Colon (tissue), 2 donors: ENCODE measurements at regions not wholly inside any gene's neighbourhood (a gene's known extent, or its start where the extent isn't known, plus 50 kb on each side); places are given as distances from the start of the nearest gene placed in this dataset.
"Not testable (repeated sequence)": the region's sequence is repeated elsewhere in the genome, so short reads cannot be mapped to it uniquely, and the experiment has no call there.

Experiments
- FAIRE-seq: peaks from 2 replicates; lab custom pipeline; 2012; peaks lifted over from hg19 to GRCh38; lab: Jason Lieb, UNC
- donor health status: control.
- donor health status: control.

DNA sequence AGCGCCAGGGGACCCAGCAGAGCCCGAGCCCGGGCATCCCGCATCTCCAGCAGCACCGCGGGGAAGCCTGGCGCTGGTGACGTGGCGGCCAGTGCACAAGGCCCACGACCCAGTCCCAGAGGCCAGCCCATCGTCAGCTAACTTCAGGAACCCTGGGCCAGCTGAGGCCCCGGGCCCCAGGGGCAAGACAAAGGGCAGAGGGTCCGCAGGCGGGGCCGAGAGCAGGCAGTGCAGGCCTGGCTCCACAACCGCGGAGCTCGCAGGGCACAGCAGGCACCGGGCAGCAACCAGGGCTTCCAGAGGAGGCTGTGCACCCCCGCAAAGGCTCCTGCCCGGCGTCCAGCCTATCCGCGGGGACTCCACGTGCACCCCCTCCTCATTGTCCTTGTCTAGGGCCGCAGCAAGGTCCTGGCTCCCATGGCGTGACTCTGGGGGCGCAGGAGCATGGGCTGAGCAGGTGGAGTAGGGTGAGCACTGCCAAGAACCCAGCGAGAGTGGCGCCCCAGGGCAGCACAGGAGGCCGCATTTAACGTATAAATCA lies 352.5 kb downstream of the KCNJ18 start:
- FAIRE-seq: not testable (repeated sequence)

DNA sequence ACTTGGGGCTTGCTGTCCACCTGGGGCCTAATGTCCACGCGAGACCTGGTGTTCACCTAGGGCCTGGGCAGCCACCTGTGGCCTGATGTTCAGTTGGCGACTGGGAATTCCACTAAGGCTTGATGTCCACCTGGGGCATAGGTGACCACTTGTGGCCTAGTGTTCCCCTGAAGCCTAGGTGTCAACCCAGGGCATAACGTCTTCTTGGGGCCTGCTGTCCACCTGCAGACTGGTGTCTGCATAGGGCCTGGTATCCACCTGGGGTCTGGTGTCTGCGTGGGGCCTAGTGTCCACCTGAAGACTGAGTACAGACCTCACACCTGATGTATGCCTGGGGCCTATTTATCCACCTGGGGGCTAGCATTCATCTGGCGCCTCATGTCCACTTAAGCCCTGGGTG lies 355.2 kb downstream of the KCNJ18 start:
- not testable (repeated sequence) for FAIRE-seq

DNA sequence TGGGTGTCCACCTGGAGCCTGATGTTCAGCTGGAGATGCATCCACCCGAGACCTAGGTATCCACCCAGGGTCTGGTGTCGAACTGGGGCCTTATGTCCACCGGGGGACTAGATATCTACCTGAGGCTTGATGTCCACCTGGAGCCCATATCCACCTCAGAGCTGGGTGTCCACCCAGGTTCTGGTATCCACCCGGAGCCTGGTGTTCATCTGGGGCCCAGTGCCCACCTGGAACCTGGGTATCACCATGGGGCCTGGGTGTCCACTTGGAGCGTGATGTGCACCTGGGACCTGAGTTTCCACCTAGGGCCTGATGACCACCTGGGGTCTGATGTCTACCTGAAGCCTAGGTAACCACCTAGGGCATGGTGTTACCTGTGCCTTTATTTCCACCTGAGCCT lies 355.9 kb downstream of the KCNJ18 start:
- not testable (repeated sequence) for FAIRE-seq

DNA sequence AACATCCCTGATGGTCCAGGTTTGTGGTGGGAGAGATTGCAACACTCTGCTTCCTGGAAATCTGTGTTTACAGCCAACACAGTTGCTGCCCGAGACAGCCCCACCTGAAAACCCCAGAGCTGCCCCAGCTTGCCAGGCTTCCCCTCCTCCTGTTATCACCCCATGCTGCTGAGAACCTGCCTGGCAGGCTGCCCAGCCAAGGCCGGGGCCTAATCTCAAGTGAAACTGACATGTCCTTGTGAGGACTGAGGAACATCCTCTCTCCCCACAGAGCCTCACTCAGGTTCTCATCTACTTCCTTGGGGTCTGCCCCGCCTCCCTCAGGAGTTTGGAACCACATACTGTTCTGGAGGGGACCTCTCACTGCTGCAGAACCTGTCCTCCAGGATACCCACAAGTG lies 358.4 kb downstream of the KCNJ18 start:
- not testable (repeated sequence) for FAIRE-seq

GRCh38 chr17:22052715-22053114 lies 360.4 kb downstream of the KCNJ18 start:
- FAIRE-seq: not testable (repeated sequence)

DNA sequence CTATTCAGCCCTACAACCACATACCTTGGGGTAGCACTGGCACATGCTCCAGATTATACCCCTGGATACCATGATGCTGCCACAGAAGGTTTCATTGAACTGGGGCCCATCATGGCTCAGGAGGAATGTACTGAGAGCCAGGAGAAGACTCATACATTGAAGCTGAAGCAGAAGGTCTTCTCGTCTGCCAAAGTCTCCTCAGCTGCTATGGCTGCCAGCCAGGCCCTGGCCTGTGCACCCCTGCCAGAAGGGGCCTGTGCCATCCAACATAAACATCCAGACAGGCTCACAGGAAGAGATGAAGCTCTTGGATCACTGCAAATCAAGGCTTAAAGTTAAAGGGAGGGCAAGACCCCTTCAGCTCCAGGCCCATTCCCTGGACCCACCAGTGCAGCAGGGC lies 364.2 kb downstream of the KCNJ18 start:
- FAIRE-seq: not testable (repeated sequence)

DNA sequence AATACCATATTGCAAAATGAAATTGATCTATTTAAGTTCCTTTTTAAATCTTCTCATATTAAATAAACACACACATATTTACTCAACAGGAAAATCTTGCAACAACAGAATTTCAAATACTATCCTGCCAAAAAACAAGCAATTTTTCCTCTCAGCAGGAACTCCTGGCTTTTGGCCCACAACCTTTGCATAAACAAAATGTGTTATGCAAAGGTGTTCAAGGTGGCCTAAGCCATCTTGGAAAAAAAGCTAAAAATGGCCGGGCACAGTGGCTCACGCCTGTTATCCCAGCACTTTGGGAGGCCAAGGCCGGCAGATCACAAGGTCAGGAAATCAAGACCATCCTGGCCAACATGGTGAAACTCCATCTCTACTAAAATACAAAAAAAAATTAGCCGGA lies 383.6 kb downstream of the KCNJ18 start:
- FAIRE-seq: not testable (repeated sequence)

GRCh38 chr17:22088589-22088988 lies 396.3 kb downstream of the KCNJ18 start:
- not testable (repeated sequence) for FAIRE-seq

DNA sequence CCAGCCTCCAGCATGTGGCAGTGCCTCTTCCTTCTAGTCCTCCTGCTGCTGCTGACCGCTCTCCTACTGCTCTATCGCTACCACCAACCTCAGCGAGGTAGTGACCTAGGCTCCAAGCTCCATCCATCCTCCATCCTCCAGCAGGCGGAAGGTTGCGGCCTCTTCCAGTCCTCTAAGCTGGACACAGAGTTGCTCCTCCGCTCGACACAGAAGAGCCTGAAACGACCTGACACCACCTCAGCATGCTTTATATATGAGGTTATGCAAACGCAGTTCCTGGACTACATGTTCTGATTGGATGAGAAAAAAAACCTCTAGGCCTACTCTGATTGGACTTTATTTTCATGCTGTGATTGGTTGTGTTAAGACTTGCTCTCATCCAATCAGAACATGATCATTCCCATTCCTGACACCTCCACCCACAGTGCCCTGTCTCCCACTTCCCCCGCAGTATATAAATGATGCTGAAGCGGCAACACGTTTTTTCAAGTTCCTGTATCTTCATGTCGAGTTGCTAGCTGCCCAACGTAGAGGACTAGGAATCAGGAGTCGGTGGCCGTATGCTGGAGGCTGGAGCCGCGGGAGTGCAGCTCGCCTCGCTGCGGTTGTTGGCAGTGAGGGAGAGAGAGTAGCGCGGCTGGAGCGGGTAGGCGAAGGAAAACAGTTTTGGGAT lies 398.1 kb downstream of the KCNJ18 start:
- no peak for FAIRE-seq

- FAIRE-seq: not testable (repeated sequence)
Measured at GRCh38 chr17:22091041-22091679, 398.8 kb downstream of the KCNJ18 start.

DNA sequence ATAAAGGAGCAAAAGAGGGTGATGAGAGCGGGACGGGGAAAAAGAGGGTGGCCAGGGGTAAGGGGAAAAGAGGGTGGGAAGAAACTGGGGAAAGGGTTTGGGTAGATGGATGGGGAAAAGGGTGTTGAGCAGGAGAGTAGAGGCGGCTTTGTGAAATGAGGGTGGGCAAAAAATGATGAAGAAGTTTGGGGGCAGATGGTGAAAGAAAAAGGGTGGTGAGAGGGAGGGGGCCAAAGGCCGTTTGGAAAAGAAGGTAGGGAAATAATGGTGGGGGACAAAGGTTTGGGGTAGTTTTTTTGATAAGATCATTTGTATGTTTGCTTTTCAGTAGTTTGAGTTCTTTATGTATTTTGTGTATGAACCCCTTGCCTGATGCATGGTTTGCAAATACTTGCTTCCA lies 399.5 kb downstream of the KCNJ18 start:
- FAIRE-seq: not testable (repeated sequence)

DNA sequence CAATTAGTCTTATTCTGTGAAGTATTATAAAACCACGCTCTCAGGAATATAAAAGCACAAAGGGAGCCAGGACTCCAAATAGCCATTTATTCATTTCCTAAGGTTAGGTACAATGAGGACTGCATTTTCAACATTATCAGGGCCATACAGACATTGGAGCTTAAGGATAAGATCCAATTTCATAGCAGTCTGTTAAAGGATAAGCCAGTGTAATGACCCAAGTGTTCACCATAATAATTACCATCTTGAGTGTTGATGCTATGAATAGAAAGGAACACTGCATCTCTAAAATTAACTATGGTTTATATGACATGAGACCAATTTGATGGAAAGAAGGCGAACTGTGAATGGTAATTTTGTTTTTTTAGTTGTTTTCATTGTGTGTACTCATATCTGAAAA lies 403.1 kb downstream of the KCNJ18 start:
- FAIRE-seq: not testable (repeated sequence)

- not testable (repeated sequence) for FAIRE-seq
Measured at GRCh38 chr17:22099633-22100032, 407.3 kb downstream of the KCNJ18 start.

- FAIRE-seq: no peak
Measured at GRCh38 chr17:22102177-22102576, 409.9 kb downstream of the KCNJ18 start.

- not testable (repeated sequence) for FAIRE-seq
Measured at GRCh38 chr17:22116720-22117119, 424.4 kb downstream of the KCNJ18 start.

- not testable (repeated sequence) for FAIRE-seq
Measured at GRCh38 chr17:22117401-22117800, 425.1 kb downstream of the KCNJ18 start.

- not testable (repeated sequence) for FAIRE-seq
Measured at GRCh38 chr17:22119016-22119415, 426.7 kb downstream of the KCNJ18 start.

- FAIRE-seq: not testable (repeated sequence)
Measured at GRCh38 chr17:22119751-22120150, 427.4 kb downstream of the KCNJ18 start.

DNA sequence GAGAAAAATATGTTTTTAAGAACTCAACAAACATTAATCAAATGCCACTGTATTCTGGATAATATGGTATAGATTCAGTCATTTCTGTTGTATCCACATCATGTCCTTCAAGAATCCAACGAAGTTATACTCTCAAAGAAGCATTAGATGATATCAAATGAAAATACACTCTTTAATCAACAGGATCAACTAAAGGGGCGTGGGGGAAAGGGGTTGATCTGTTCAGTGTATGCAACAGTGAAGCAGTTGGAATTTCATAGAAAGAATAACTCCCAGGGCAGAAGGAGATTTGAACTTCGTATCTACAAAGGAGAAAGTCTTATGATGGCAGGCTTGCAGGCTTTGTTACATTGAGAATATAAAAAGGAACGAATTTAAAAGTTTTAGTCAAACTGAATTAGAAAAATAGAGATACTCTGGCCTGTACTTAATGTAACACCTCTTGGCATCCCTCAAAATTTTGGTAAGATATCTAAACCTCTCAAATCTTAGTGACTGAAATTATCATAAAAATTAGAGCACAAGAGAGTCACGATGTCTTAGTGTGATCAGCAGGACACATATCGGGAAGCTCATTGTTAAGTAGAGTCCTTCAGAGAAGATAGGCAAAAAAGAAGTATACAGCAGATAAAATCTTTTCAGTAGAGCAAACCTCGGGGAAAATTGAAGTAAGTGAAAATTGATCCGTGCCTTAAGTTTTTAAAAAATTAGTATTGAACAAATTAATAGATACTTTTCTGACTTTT lies 431.4 kb downstream of the KCNJ18 start:
- no peak for FAIRE-seq

DNA sequence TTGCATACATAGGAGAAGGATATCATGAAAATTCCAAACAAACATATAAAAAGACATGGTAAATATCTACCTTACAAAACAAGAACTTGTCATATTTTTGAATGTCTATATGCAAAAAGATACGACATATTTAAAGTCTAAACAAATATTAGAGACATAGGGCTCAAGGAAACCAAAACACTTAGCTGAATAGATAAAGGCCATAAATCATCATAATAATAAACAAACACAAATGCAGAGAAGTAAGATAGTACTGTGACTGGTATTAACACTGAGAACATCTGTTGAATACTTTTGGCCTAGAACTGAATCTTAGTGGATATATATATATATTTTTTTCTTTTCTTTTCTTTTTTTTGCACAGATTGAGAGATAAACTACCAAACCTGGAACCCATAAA lies 435.8 kb downstream of the KCNJ18 start:
- no peak for FAIRE-seq

DNA sequence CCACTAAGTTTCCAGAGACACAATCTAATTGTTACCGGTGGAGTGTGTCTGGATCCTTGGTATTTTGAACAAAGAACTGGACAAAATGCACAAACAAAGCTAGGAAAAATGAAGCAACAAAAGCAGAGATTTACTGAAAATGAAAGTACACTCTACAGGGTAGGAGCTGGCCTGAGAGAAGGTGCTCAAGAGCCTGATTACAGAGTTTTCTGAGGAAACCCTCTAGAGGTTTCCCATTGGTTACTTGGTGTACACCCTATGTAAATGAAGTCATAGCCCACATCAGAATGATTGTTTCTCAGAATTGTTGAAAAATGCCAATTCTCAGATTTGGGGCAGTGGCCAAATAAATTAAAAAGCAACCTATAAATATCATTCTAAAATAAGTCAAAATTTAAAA lies 436.4 kb downstream of the KCNJ18 start:
- no peak for FAIRE-seq

DNA sequence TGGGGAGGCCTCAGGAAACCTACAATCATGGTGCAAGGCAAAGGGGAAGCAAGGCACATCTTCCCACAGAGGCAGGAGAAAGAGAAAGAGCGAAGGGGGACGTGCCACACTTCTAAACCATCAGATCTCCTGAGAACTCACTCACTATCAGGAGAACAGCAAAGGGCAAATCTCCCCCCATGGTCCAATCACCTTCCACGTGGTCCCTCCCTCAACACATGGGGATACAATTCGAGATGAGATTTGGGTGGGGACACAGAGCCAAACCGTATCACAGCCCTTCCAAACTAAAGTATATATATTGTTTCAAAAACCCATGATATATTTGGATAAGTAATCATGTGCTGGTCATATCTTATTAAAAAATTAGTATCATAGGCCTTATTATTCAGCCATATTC lies 437.6 kb downstream of the KCNJ18 start:
- not testable (repeated sequence) for FAIRE-seq

DNA sequence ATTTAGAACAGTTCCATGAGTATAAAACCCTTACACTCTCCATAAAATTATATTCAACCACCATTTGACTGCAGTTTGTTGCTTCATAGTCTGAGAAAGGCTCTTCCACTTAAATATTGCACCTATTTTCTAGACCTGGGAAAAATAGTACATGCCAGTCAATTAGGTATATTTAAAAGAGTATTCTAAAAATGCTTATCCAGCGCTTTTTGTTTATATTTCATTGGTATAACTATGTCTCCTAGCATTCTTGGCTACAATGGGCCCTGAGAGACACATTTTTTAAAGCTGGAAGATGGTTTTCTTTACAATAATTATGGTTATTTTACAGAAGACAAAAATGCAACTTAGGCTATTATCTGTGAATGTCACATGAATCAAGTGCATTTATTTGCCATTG lies 439.4 kb downstream of the KCNJ18 start:
- FAIRE-seq: no peak
